ENCODE measurements at regions not wholly inside any gene's neighbourhood (a gene's known extent, or its start where the extent isn't known, plus 50 kb on each side); places are given as distances from the start of the nearest gene placed in this dataset.

DNA sequence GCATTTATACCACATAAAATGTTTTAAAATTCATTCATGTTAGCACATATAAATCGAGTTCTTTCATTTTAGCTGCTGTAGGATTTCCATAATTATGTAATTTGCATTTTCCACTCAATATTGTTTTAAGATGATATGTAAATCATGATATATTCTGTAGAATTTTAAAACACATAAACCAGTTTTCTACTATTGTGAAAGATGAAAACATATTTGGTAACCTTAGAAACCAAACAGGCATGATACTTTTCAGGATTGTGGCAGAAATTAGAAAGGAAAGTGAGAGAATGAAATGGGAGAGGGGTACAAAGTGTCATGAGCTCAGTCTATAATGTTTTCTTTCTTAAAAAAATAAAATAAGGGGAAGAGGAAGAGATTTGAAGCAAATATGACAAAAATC, 269.3 kb downstream of the PPP1R3A start:
- DNase-seq = no peak
- Mint-ChIP-seq H3K4me1 (ENCODE audit: low read depth, unreplicated experiment) (no peaks in the 10 kb centered on the region), H3K27ac (ENCODE audit: unreplicated experiment) (no peak overlapping the region), H3K27me3 (ENCODE audit: unreplicated experiment) (no peaks in the 10 kb centered on the region), H3K4me3 (ENCODE audit: low read depth, unreplicated experiment) (no peak overlapping the region), H3K36me3 (ENCODE audit: insufficient read depth, unreplicated experiment) (no peaks in the 10 kb centered on the region), H3K9me3 (ENCODE audit: low read depth, unreplicated experiment) (peaks cover 14% of the 10 kb centered on the region)
- no TSS peak for BruUV-seq (replicated peaks)
- CTCF ChIA-PET = no interaction called here
- TF ChIP-seq CTCF (IDR thresholded peaks at IDR 0.05; ENCODE audit: unreplicated experiment) = no peak
- intact Hi-C loops (cut with micrococcal nuclease; ENCODE audit: unreplicated experiment) = no loop called here

GRCh38 chr7:113639221-113639620, 279.6 kb downstream of the PPP1R3A start:
- no peak overlapping the region for H3K27ac Mint-ChIP-seq (ENCODE audit: unreplicated experiment)
- no peak for DNase-seq
- H3K36me3 Mint-ChIP-seq (ENCODE audit: insufficient read depth, unreplicated experiment) = no peaks in the 10 kb centered on the region
- H3K4me1 Mint-ChIP-seq (ENCODE audit: low read depth, unreplicated experiment) = no peaks in the 10 kb centered on the region
- intact Hi-C loops (cut with micrococcal nuclease; ENCODE audit: unreplicated experiment) = no loop called here
- no TSS peak for BruUV-seq (replicated peaks)
- H3K4me3 Mint-ChIP-seq (ENCODE audit: low read depth, unreplicated experiment) = no peak overlapping the region
- H3K27me3 Mint-ChIP-seq (ENCODE audit: unreplicated experiment) = no peaks in the 10 kb centered on the region
- CTCF ChIA-PET = no interaction called here
- H3K9me3 Mint-ChIP-seq (ENCODE audit: low read depth, unreplicated experiment) = peaks cover 17% of the 10 kb centered on the region
- no peak for TF ChIP-seq CTCF (IDR thresholded peaks at IDR 0.05; ENCODE audit: unreplicated experiment)

DNA sequence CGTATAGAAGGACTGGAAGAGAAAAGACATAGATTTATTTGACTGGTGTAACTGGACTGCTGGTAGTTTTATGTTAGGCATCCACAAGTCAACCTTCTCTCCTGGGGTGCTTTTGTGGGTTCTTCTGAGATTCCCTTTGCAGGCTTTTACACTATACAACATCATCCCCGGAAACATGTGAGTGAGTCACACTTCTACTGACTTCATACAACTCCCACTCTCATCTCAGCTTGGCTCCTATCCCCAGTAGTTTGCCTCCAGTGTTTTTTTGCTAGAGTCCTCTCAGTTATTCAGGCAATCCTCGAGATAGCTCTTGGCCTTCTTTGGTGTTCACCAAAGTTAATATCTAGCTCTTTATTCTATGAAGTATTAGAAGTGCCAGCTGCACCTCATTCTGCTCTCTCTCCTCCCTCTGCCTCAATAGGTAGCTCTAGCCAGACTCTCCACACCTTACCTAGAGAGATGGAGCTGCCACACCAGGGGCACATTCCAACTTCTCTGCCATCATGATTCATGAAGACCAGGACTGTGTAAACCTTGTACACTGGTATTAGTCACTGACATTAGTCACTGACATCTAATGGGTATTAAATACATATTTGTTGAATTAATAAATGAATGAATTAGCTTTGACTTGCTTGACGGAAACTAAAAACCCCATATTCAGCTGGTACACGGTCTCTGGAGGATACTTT, 281.9 kb downstream of the PPP1R3A start:
- TF ChIP-seq CTCF (IDR thresholded peaks at IDR 0.05; ENCODE audit: unreplicated experiment) = no peak
- CTCF ChIA-PET = no interaction called here
- H3K27ac Mint-ChIP-seq (ENCODE audit: unreplicated experiment) = no peak overlapping the region
- no peaks in the 10 kb centered on the region for H3K27me3 Mint-ChIP-seq (ENCODE audit: unreplicated experiment)
- no TSS peak for BruUV-seq (replicated peaks)
- no peak for DNase-seq
- no peak overlapping the region for H3K4me3 Mint-ChIP-seq (ENCODE audit: low read depth, unreplicated experiment)
- H3K4me1 Mint-ChIP-seq (ENCODE audit: low read depth, unreplicated experiment) = no peaks in the 10 kb centered on the region
- no peaks in the 10 kb centered on the region for H3K36me3 Mint-ChIP-seq (ENCODE audit: insufficient read depth, unreplicated experiment)
- peaks cover 19% of the 10 kb centered on the region for H3K9me3 Mint-ChIP-seq (ENCODE audit: low read depth, unreplicated experiment)
- intact Hi-C loops (cut with micrococcal nuclease; ENCODE audit: unreplicated experiment) = no loop called here

DNA sequence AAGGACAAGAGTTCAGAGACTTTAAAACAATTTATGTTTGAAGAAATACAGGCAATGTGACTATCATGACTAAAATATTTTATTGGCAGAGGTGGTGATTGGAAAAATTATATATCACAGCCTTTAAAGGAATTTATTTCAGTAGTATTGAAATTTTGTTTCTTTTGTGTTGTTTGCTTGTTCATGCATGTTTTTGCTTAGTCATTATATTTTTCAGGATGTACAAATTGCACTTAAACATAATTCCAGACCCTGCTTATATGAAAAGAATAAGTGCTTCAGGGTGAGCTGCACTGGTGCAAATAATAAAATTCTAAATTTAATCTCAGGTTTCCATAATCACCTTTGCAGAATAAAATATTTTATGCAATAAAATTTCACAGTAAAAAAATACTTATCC, 283.3 kb downstream of the PPP1R3A start:
- TF ChIP-seq CTCF (IDR thresholded peaks at IDR 0.05; ENCODE audit: unreplicated experiment) = no peak
- CTCF ChIA-PET = no interaction called here
- Mint-ChIP-seq H3K36me3 (ENCODE audit: insufficient read depth, unreplicated experiment) (no peaks in the 10 kb centered on the region), H3K4me3 (ENCODE audit: low read depth, unreplicated experiment) (no peak overlapping the region), H3K9me3 (ENCODE audit: low read depth, unreplicated experiment) (peaks cover 19% of the 10 kb centered on the region), H3K4me1 (ENCODE audit: low read depth, unreplicated experiment) (no peaks in the 10 kb centered on the region), H3K27me3 (ENCODE audit: unreplicated experiment) (no peaks in the 10 kb centered on the region), H3K27ac (ENCODE audit: unreplicated experiment) (no peak overlapping the region)
- BruUV-seq (replicated peaks) = no TSS peak
- intact Hi-C loops (cut with micrococcal nuclease; ENCODE audit: unreplicated experiment) = no loop called here
- no peak for DNase-seq

Measured in Calu3 (cell line).